Karpas-422 (cell line): ENCODE measurements at regions not wholly inside any gene's neighbourhood (a gene's known extent, or its start where the extent isn't known, plus 50 kb on each side); places are given as distances from the start of the nearest gene placed in this dataset.
A peak's percentile ranks its signal among the peaks of the same experiment; 100 is the strongest.

Experiments used
- DNase-seq: peaks from one replicate; pipeline ENCODE4 v3.0.0-alpha.2; 2015
- H2AFZ ChIP-seq: fragments of 200-600 bp; sonication (generic); 2 replicates; pipeline ENCODE4 v1.6.1; 2014; ENCODE audit warnings: antibody characterized with exemption, low read length, mixed read lengths
- H3K27ac ChIP-seq: fragments of 200-600 bp; sonication (generic); 2 replicates; pipeline ENCODE4 v1.5.1; 2014; ENCODE audit warnings: mild to moderate bottlenecking, low read length, moderate library complexity
- H3K27me3 ChIP-seq: fragments of 200-600 bp; sonication (generic); 2 replicates; pipeline ENCODE4 v1.6.1; 2014; ENCODE audit warnings: low read length, mixed read lengths
- H3K36me3 ChIP-seq: fragments of 200-600 bp; sonication (generic); 2 replicates; pipeline ENCODE4 v1.6.1; 2014; ENCODE audit warnings: low read length, mixed read lengths; ENCODE audit not compliant: insufficient read depth
- H3K4me1 ChIP-seq: fragments of 200-600 bp; sonication (generic); 2 replicates; pipeline ENCODE4 v1.6.1; 2014; ENCODE audit warnings: mild to moderate bottlenecking, low read length, mixed read lengths
- H3K4me2 ChIP-seq: fragments of 200-600 bp; sonication (generic); 2 replicates; pipeline ENCODE4 v1.6.1; 2014; ENCODE audit warnings: low read length, low read depth, mild to moderate bottlenecking; ENCODE audit not compliant: poor library complexity, severe bottlenecking
- H3K4me3 ChIP-seq: fragments of 200-600 bp; sonication (generic); 2 replicates; pipeline ENCODE4 v1.5.1; 2014; ENCODE audit warnings: mild to moderate bottlenecking, antibody characterized with exemption, low read length, mixed read lengths
- H3K79me2 ChIP-seq: fragments of 200-600 bp; sonication (generic); 2 replicates; pipeline ENCODE4 v1.6.1; 2014; ENCODE audit warnings: mild to moderate bottlenecking, low read length, mixed read lengths
- H3K9ac ChIP-seq: fragments of 200-600 bp; sonication (generic); 2 replicates; pipeline ENCODE4 v1.6.0; 2014; ENCODE audit warnings: low read length
- H3K9me2 ChIP-seq: fragments of 200-600 bp; sonication (generic), shearing (Covaris generic); replicated peaks from 2 replicates; pipeline ENCODE4 v1.6.0; 2014; ENCODE audit warnings: mild to moderate bottlenecking, low read length, moderate library complexity; ENCODE audit not compliant: insufficient read depth
- H3K9me3 ChIP-seq: fragments of 300-700, 200-600 bp; sonication (generic); 2 replicates; pipeline ENCODE4 v1.6.1; 2014; ENCODE audit warnings: low read length, mixed read lengths
- H4K20me1 ChIP-seq: fragments of 200-600 bp; sonication (generic); 2 replicates; pipeline ENCODE4 v1.6.1; 2014; ENCODE audit warnings: mild to moderate bottlenecking, antibody characterized with exemption, low read length, low read depth; ENCODE audit not compliant: insufficient read depth

DNA sequence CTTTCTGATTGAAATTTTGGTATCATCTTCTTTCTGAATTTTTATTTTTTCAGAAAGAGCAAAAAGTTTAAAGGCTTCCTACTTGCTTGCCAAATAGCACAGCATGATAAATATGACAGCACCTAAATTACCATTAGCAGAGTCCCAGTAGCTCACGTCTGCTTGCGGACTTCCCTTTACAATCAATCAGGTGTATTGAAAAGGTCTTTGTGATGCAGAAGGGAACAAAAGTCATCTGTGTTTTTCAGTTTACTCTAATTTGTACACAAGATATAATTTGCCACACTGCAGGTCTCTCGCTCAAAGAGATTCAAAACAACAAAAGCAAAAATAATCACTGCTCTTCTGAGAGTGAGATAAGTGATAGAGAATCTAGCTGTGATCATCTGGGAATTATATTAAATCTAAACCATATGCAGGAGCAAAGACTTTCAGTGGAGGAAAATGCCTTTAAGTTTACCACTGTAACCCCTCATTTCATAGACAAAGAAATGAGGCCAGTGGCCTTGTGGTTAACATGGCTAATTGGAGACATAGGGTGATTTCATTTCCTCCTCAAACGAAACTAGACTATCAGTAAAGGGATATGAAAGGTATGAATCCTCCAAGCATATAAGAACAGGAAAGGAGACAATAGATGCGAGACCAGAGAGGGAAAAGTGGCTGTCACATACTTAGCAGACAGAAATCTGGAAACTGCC, 240.8 kb upstream of the TMPO start:
- Histone ChIP-seq H3K36me3 (no peaks in the 10 kb centered on the region), H2AFZ (no peak overlapping the region), H3K4me1 (no peaks in the 10 kb centered on the region), H3K9me3 (no peaks in the 10 kb centered on the region), H3K79me2 (no peaks in the 10 kb centered on the region), H4K20me1 (no peaks in the 10 kb centered on the region), H3K27me3 (no peaks in the 10 kb centered on the region), H3K4me3 (no peak overlapping the region), H3K27ac (no peak overlapping the region), H3K4me2 (no peak overlapping the region), H3K9ac (no peak overlapping the region), H3K9me2 (no peaks in the 10 kb centered on the region)
- DNase-seq = no peak

DNA sequence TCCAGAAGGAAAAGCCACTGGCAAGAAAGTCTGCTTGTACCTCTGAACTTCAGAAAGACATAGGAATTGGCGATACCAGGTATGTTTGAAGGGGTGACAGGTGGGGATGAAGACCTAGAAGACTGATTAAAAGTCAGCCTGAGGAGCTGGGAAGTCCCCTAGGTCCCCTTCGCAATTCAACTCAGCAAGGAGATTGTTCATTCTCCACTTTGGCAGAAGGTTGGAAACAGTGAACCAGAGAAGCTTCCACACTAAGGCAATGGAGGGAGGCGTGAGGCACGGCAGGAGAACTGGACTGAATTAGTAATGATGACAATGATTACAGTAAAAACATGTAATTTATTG, 240.3 kb upstream of the TMPO start:
- no peak overlapping the region for H2AFZ ChIP-seq
- H3K4me2 ChIP-seq = no peak overlapping the region
- H3K79me2 ChIP-seq = no peaks in the 10 kb centered on the region
- no peaks in the 10 kb centered on the region for H3K9me3 ChIP-seq
- H3K27me3 ChIP-seq = no peaks in the 10 kb centered on the region
- H3K9me2 ChIP-seq = no peaks in the 10 kb centered on the region
- no peaks in the 10 kb centered on the region for H3K4me1 ChIP-seq
- no peak overlapping the region for H3K9ac ChIP-seq
- no peak overlapping the region for H3K4me3 ChIP-seq
- H3K36me3 ChIP-seq = no peaks in the 10 kb centered on the region
- no peaks in the 10 kb centered on the region for H4K20me1 ChIP-seq
- no peak for DNase-seq
- H3K27ac ChIP-seq = no peak overlapping the region

DNA sequence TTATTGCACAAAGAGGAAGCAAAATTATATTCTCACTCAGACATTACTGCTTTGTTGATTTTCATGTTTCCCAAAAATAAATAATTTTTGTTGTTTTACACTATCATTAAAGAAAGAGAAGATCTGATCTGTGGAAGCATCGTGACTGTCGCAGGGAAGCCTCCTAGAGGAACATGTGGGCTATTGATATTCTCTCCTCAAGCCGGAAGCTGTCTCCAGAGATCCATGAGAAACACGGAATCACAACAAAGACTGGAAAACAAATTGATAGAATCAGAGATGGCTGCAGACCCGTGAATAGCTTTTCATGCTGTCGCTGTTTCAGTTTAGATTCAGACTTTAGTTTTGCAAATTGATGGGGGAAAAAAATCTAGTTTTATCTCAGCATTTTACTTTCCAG, 235.2 kb upstream of the TMPO start:
- Histone ChIP-seq H3K36me3 (no peaks in the 10 kb centered on the region), H3K9ac (no peak overlapping the region), H3K9me2 (no peaks in the 10 kb centered on the region), H3K4me3 (no peak overlapping the region), H4K20me1 (no peaks in the 10 kb centered on the region), H3K27ac (no peak overlapping the region), H3K79me2 (no peaks in the 10 kb centered on the region), H2AFZ (no peak overlapping the region), H3K9me3 (no peaks in the 10 kb centered on the region), H3K4me2 (no peak overlapping the region), H3K27me3 (no peaks in the 10 kb centered on the region), H3K4me1 (no peaks in the 10 kb centered on the region)
- DNase-seq = no peak

DNA sequence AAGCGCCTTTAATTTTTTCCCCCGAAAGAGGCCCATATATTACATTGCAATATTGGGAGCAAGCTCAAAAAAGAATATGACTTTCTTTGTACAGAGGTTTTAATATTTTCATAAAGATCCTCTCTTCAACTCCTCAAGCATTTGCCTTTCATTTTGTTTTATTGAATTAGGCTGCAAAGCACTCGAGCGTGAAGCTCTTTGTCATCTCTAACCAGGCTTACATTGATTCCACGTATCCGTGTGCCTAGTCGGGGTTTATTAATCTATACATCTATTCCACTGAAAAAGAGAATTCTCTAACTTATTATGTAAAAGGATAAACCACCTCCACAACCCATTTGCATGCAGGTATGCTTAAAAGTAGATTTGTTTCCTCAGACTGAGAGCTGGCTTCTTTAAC, 234.8 kb upstream of the TMPO start:
- H3K4me1 ChIP-seq = no peaks in the 10 kb centered on the region
- H3K9me2 ChIP-seq = no peaks in the 10 kb centered on the region
- no peaks in the 10 kb centered on the region for H3K27me3 ChIP-seq
- no peak for DNase-seq
- H3K79me2 ChIP-seq = no peaks in the 10 kb centered on the region
- H3K4me3 ChIP-seq = no peak overlapping the region
- no peak overlapping the region for H3K9ac ChIP-seq
- no peaks in the 10 kb centered on the region for H4K20me1 ChIP-seq
- no peaks in the 10 kb centered on the region for H3K36me3 ChIP-seq
- no peak overlapping the region for H3K27ac ChIP-seq
- no peak overlapping the region for H2AFZ ChIP-seq
- H3K4me2 ChIP-seq = no peak overlapping the region
- no peaks in the 10 kb centered on the region for H3K9me3 ChIP-seq

DNA sequence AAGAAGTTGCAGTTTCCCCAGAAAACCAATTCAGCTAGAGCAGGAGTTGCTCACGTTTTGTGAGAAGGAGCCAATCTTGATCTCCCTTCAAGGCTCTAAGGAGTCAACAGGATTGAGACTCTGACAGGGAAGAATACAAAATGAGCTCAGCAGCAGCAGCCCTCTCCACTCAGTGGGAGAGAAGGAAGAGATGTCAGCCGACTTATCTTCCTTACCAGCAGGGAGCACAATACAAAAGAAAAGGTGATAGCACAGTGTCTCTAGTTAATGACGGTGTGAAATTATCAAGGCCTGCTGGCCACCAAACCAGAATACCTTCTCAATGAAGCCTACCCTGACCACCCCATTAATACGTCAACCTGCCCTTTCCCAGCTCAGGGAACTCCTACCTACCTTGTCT, 223.6 kb upstream of the TMPO start:
- Histone ChIP-seq H3K9me2 (no peaks in the 10 kb centered on the region), H3K27me3 (no peaks in the 10 kb centered on the region), H3K79me2 (no peaks in the 10 kb centered on the region), H2AFZ (no peak overlapping the region), H3K27ac (no peak overlapping the region), H3K9me3 (no peaks in the 10 kb centered on the region), H3K4me2 (no peak overlapping the region), H3K4me3 (no peak overlapping the region), H3K4me1 (no peaks in the 10 kb centered on the region), H3K9ac (no peak overlapping the region), H4K20me1 (no peaks in the 10 kb centered on the region), H3K36me3 (no peaks in the 10 kb centered on the region)
- no peak for DNase-seq

DNA sequence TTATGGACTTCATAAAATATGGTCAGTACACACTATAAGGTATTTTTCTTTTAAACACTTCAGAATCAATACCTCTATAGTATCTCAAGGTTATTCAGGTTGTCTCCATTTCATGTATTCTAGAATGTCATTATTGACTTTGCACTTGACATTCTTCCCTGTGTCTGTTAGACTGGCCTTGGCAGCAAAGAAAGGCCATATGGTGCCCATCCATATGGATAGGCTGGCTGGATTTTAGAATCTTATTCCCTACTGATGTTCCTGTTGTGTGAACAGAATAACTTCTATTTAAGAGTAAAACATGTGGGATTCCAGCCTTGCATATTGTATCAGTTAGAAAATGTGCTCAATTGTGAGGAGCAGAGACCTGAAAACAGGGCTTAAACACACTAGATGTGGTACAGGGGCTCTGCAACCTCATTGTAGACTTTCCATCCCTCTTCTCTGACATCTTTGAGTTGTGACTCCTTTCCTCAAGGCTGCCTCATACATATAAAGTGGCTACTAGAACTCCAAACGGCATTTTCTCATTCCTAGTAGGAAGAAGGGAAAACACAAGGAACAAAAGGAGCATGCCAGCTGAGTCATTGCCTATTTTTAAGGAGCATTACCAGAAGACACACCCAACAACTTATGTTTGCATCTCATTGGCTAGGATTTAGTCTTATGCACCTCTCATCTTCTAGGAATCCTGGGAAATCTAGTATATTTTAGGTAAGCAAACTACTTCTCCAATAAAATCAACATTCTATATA, 221.2 kb upstream of the TMPO start:
- Histone ChIP-seq H3K9ac (no peak overlapping the region), H3K36me3 (no peaks in the 10 kb centered on the region), H3K4me2 (no peak overlapping the region), H3K27ac (no peak overlapping the region), H3K79me2 (no peaks in the 10 kb centered on the region), H2AFZ (no peak overlapping the region), H3K27me3 (no peaks in the 10 kb centered on the region), H4K20me1 (no peaks in the 10 kb centered on the region), H3K9me3 (no peaks in the 10 kb centered on the region), H3K9me2 (no peaks in the 10 kb centered on the region), H3K4me3 (no peak overlapping the region), H3K4me1 (no peaks in the 10 kb centered on the region)
- DNase-seq = peak; percentile 1

DNA sequence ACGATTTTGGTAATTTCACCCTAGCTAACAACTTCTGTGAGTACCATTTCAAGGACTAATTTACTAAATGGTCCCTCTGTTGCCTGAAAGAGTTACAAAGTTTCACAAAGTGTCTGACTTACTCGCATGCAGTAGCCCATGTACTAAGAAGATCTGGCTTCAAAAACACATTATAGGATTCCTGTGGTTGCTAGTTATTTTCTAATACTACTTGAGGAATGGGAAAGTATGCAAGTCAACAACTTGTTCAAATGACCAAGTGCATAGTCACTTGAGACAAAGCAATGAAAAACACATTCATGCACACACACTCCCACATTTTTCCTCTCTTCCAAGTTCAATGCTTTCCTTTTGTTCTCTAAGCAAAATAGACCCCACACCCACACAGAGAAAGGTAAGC, 219.7 kb upstream of the TMPO start:
- Histone ChIP-seq H3K4me1 (no peaks in the 10 kb centered on the region), H3K9me2 (no peaks in the 10 kb centered on the region), H3K9me3 (no peaks in the 10 kb centered on the region), H3K36me3 (no peaks in the 10 kb centered on the region), H3K27ac (no peak overlapping the region), H3K9ac (no peak overlapping the region), H3K79me2 (no peaks in the 10 kb centered on the region), H3K4me2 (no peak overlapping the region), H4K20me1 (no peaks in the 10 kb centered on the region), H3K27me3 (no peaks in the 10 kb centered on the region), H3K4me3 (no peak overlapping the region), H2AFZ (no peak overlapping the region)
- no peak for DNase-seq

DNA sequence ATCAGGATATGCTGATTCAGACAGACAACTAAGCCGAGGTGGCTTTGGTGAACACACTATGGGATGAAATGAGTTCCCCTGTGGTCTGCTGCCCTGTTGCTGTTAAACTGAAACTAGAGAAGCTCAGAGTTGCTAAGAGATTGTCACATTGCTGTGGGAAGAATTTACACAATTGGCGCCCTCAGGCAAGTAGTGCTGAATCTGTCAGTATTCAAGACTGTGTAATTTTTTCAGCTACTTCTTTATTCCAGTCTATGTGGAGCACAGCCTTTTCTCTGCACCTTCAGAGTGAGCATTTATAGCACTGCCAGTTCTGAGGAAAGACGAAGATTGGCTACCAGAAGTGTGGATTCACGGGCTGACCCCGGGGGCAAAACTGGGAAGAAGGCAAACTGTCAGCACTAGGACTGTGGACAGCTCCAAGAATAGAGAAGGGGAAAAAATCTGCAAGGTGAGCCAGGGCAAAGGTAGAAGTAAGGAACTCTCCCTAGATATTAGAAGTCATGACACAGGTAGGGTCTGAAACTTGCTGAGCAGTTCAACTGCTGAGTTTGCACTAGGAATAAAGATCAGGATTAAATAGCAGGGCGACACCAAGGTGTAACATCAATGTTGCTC, 218.8 kb upstream of the TMPO start:
- no peaks in the 10 kb centered on the region for H3K9me2 ChIP-seq
- H3K9me3 ChIP-seq = no peaks in the 10 kb centered on the region
- no peaks in the 10 kb centered on the region for H3K4me1 ChIP-seq
- H3K27me3 ChIP-seq = no peaks in the 10 kb centered on the region
- no peak for DNase-seq
- H3K36me3 ChIP-seq = no peaks in the 10 kb centered on the region
- H3K4me3 ChIP-seq = no peak overlapping the region
- no peak overlapping the region for H3K9ac ChIP-seq
- no peak overlapping the region for H3K27ac ChIP-seq
- H4K20me1 ChIP-seq = no peaks in the 10 kb centered on the region
- H2AFZ ChIP-seq = no peak overlapping the region
- H3K79me2 ChIP-seq = no peaks in the 10 kb centered on the region
- H3K4me2 ChIP-seq = no peak overlapping the region
